ENCODE measurements at regions not wholly inside any gene's neighbourhood (a gene's known extent, or its start where the extent isn't known, plus 50 kb on each side); places are given as distances from the start of the nearest gene placed in this dataset.

GRCh38 chr5:2259494-2260107, 376.9 kb upstream of the IRX4 start:
- TF ChIP-seq EP300 (conservative IDR thresholded peaks at IDR 0.05; ENCODE audit: poor library complexity, severe bottlenecking) = no peak
- no peak for TF ChIP-seq TAF1 (IDR thresholded peaks at IDR 0.05; ENCODE audit: low read depth)
- no peak for TF ChIP-seq REST (IDR thresholded peaks at IDR 0.05; ENCODE audit: borderline replicate concordance)
- TF ChIP-seq, protein P1, sequence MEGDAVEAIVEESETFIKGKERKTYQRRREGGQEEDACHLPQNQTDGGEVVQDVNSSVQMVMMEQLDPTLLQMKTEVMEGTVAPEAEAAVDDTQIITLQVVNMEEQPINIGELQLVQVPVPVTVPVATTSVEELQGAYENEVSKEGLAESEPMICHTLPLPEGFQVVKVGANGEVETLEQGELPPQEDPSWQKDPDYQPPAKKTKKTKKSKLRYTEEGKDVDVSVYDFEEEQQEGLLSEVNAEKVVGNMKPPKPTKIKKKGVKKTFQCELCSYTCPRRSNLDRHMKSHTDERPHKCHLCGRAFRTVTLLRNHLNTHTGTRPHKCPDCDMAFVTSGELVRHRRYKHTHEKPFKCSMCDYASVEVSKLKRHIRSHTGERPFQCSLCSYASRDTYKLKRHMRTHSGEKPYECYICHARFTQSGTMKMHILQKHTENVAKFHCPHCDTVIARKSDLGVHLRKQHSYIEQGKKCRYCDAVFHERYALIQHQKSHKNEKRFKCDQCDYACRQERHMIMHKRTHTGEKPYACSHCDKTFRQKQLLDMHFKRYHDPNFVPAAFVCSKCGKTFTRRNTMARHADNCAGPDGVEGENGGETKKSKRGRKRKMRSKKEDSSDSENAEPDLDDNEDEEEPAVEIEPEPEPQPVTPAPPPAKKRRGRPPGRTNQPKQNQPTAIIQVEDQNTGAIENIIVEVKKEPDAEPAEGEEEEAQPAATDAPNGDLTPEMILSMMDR (IDR thresholded peaks at IDR 0.05; ENCODE audit: poor library complexity, severe bottlenecking) = no peak
- no peak for TF ChIP-seq POLR2AphosphoS5 (IDR thresholded peaks at IDR 0.05)

Measured in neural cell (in vitro differentiated cells).